H1 (cell line): ENCODE measurements at regions not wholly inside any gene's neighbourhood (a gene's known extent, or its start where the extent isn't known, plus 50 kb on each side); places are given as distances from the start of the nearest gene placed in this dataset.

Experiments
- BRCA1 ChIP-seq: IDR thresholded peaks from 2 replicates; pipeline ENCODE4 v1.6.1; 2012; ENCODE audit warnings: low read depth, low read length, improper control_type of control experiment
- CHD2 ChIP-seq: IDR thresholded peaks from 2 replicates; pipeline ENCODE4 v1.6.1; 2012; ENCODE audit warnings: low read length, improper control_type of control experiment
- TAF1 ChIP-seq: IDR thresholded peaks from 2 replicates; pipeline ENCODE4 v1.6.1; 2011; ENCODE audit warnings: mild to moderate bottlenecking, low read depth, low read length
- TEAD4 ChIP-seq: IDR thresholded peaks from 2 replicates; pipeline ENCODE4 v1.6.1; 2012; ENCODE audit warnings: low read depth, low read length, inconsistent platforms, mixed read lengths

GRCh38 chr2:125167820-125168219, 1142.7 kb downstream of the CNTNAP5 start (continued):
- no peak for TF ChIP-seq TAF1
- no peak for TF ChIP-seq TEAD4
- no peak for TF ChIP-seq CHD2
- TF ChIP-seq BRCA1: no peak
- TF ChIP-seq, all 59 proteins: peak for 0
